Endodermal cell (in vitro differentiated cells): ENCODE measurements at regions not wholly inside any gene's neighbourhood (a gene's known extent, or its start where the extent isn't known, plus 50 kb on each side); places are given as distances from the start of the nearest gene placed in this dataset.
A peak's percentile ranks its signal among the peaks of the same experiment; 100 is the strongest.

Source experiments
- DNase-seq: peaks from one replicate; pipeline ENCODE4 v3.0.0-alpha.2; 2017
- H3K27ac ChIP-seq: 2 replicates; pipeline ENCODE4 v1.5.1; 2013; ENCODE audit warnings: mild to moderate bottlenecking, low read depth, low read length, moderate library complexity
- H3K27me3 ChIP-seq: 2 replicates; pipeline ENCODE4 v1.6.1; 2013; ENCODE audit warnings: mild to moderate bottlenecking, low read length, moderate library complexity; ENCODE audit not compliant: insufficient read depth, control insufficient read depth, poor library complexity, severe bottlenecking
- H3K36me3 ChIP-seq: 2 replicates; pipeline ENCODE4 v1.7.0; 2013; ENCODE audit warnings: mild to moderate bottlenecking, low read length, moderate library complexity; ENCODE audit not compliant: control insufficient read depth, insufficient read depth
- H3K4me1 ChIP-seq: one replicate; pipeline ENCODE4 v1.7.0; 2013; ENCODE audit warnings: low read length; ENCODE audit not compliant: control insufficient read depth, insufficient read depth
- H3K4me3 ChIP-seq: 2 replicates; pipeline ENCODE4 v1.5.1; 2013; ENCODE audit warnings: mild to moderate bottlenecking, low read length, moderate library complexity
- H3K9ac ChIP-seq: 2 replicates; pipeline ENCODE4 v1.6.1; 2013; ENCODE audit warnings: mild to moderate bottlenecking, low read length, moderate library complexity; ENCODE audit not compliant: poor library complexity, severe bottlenecking; ENCODE audit errors: extremely low read depth
- H3K9me3 ChIP-seq: 2 replicates; pipeline ENCODE4 v1.6.1; 2013; ENCODE audit warnings: mild to moderate bottlenecking, low read length, moderate library complexity; ENCODE audit not compliant: control insufficient read depth
- H3K27ac Mint-ChIP-seq: 2 replicates; pipeline ENCODE4 v1.8.0; 2020; ENCODE audit warnings: mixed read lengths
- H3K27me3 Mint-ChIP-seq: 2 replicates; pipeline ENCODE4 v1.8.0; 2021; ENCODE audit warnings: mild to moderate bottlenecking, mixed read lengths; ENCODE audit not compliant: insufficient read depth
- H3K36me3 Mint-ChIP-seq: 2 replicates; pipeline ENCODE4 v1.8.0; 2020; ENCODE audit warnings: low read depth, mixed read lengths
- H3K4me1 Mint-ChIP-seq: 2 replicates; pipeline ENCODE4 v1.8.0; 2020; ENCODE audit warnings: mixed read lengths
- H3K4me3 Mint-ChIP-seq: 2 replicates; pipeline ENCODE4 v1.8.0; 2020; ENCODE audit warnings: mild to moderate bottlenecking, moderate library complexity, mixed read lengths
- H3K9me3 Mint-ChIP-seq: 2 replicates; pipeline ENCODE4 v1.8.0; 2020; ENCODE audit warnings: mild to moderate bottlenecking, mixed read lengths
- CTCF ChIP-seq: fragments of 200-600 bp; sonication (generic); conservative IDR thresholded peaks from 2 replicates; pipeline ENCODE4 v1.5.0; 2021; ENCODE audit warnings: antibody characterized with exemption, mild to moderate bottlenecking
- WGBS, 2 experiments: methylation state at CpG; one replicate each; pipeline versions ENCODE4 v1.1.5 to v1.1.7; 2013; ENCODE audit warnings: missing lambda C conversion rate in 2 of 2, mixed read lengths in 1 of 2; ENCODE audit not compliant: insufficient coverage in 1 of 2, insufficient read length in 1 of 2; 5-methylcytosine and 5-hydroxymethylcytosine counted together

- no peaks in the 10 kb centered on the region for H3K36me3 ChIP-seq
- H3K27ac ChIP-seq: peak overlapping the region; percentile 10
- Mint-ChIP-seq H3K9me3 (no peaks in the 10 kb centered on the region), H3K36me3 (no peaks in the 10 kb centered on the region), H3K27me3 (peaks cover 53% of the 10 kb centered on the region), H3K27ac (peak overlapping the region; percentile 96), H3K4me1 (peaks cover 1% of the 10 kb centered on the region), H3K4me3 (peak overlapping the region; percentile 85)
- H3K4me1 ChIP-seq: no peaks in the 10 kb centered on the region
- peak; percentile 97 for DNase-seq
- peak overlapping the region; percentile 87 for H3K9ac ChIP-seq
- H3K9me3 ChIP-seq: no peaks in the 10 kb centered on the region
- WGBS, 2 experiments: 0% methylated on average over 22 to 43 of the region's 43 CpGs
- H3K27me3 ChIP-seq: peaks cover 16% of the 10 kb centered on the region
- H3K4me3 ChIP-seq: peak overlapping the region; percentile 90
- TF ChIP-seq CTCF: peak; percentile 84
These were observed 84.9 kb downstream of the TRIM27 start for GRCh38 chr6:28838634-28839442.

DNA sequence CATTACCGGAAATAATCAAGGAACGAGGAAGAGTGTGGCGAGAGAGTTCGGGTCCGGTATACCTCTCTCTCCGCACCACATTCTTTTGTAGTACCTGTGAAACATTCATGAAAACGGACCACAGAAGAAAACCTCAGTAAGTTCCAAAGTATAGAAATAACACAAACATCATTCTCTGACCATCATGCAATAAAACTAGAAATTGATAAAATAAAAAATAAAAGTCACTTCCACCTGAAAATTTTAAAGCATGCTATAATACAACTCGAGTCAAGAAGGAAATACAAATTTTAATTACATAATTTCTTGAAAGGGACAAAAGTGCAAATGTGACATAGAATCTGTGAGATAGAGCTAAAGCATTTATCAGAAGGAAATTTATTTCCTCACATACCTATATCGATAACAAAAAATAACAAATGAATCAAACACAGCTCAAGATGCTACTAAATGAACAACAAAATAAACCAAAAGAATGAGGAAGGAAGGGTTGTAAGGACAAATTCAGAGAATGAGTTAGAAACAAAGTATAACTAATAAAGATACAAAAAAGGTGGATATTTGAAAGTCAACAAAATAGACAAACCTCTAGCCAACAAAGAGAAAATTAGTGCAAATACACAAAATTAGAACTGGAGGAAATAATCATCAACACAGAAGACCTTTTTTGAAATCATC, 84.2 kb downstream of the TRIM27 start:
- H3K27ac ChIP-seq: no peak overlapping the region
- Mint-ChIP-seq H3K36me3 (no peaks in the 10 kb centered on the region), H3K27me3 (peaks cover 50% of the 10 kb centered on the region), H3K4me1 (peaks cover 1% of the 10 kb centered on the region), H3K27ac (peak overlapping the region; percentile 83), H3K9me3 (no peaks in the 10 kb centered on the region), H3K4me3 (peak overlapping the region; percentile 85)
- H3K4me3 ChIP-seq: peak overlapping the region; percentile 90
- peaks cover 11% of the 10 kb centered on the region for H3K27me3 ChIP-seq
- no peaks in the 10 kb centered on the region for H3K36me3 ChIP-seq
- TF ChIP-seq CTCF: no peak
- H3K9me3 ChIP-seq: no peaks in the 10 kb centered on the region
- peak overlapping the region; percentile 87 for H3K9ac ChIP-seq
- 0 to 4% methylated on average over 2 to 7 of the region's 9 CpGs for WGBS, 2 experiments
- no peaks in the 10 kb centered on the region for H3K4me1 ChIP-seq
- DNase-seq: no peak

GRCh38 chr6:28841290-28841689, 82.5 kb downstream of the TRIM27 start:
- Mint-ChIP-seq H3K27me3 (peaks cover 35% of the 10 kb centered on the region), H3K36me3 (no peaks in the 10 kb centered on the region), H3K4me3 (no peak overlapping the region), H3K27ac (no peak overlapping the region), H3K9me3 (no peaks in the 10 kb centered on the region), H3K4me1 (peaks cover 1% of the 10 kb centered on the region)
- no peaks in the 10 kb centered on the region for H3K9me3 ChIP-seq
- H3K4me1 ChIP-seq: no peaks in the 10 kb centered on the region
- 52% methylated on average over 3 of the region's 3 CpGs; no CpG with 5 or more reads in 1 of the 2 experiments for WGBS, 2 experiments
- H3K4me3 ChIP-seq: no peak overlapping the region
- TF ChIP-seq CTCF: peak; percentile 67
- DNase-seq: peak; percentile 73
- H3K27ac ChIP-seq: no peak overlapping the region
- no peak overlapping the region for H3K9ac ChIP-seq
- peaks cover 11% of the 10 kb centered on the region for H3K27me3 ChIP-seq
- H3K36me3 ChIP-seq: no peaks in the 10 kb centered on the region
